GM11168 (cell line): ENCODE measurements at regions not wholly inside any gene's neighbourhood (a gene's known extent, or its start where the extent isn't known, plus 50 kb on each side); places are given as distances from the start of the nearest gene placed in this dataset.

Experiments used
- in situ Hi-C: fragments of 300-500 bp; cut with MboI; formaldehyde crosslinking; loops from one replicate; pipeline ENCODE4 v1.12.0; 2022; ENCODE audit warnings: low sequenced_read_pairs; ENCODE audit not compliant: unreplicated experiment

DNA sequence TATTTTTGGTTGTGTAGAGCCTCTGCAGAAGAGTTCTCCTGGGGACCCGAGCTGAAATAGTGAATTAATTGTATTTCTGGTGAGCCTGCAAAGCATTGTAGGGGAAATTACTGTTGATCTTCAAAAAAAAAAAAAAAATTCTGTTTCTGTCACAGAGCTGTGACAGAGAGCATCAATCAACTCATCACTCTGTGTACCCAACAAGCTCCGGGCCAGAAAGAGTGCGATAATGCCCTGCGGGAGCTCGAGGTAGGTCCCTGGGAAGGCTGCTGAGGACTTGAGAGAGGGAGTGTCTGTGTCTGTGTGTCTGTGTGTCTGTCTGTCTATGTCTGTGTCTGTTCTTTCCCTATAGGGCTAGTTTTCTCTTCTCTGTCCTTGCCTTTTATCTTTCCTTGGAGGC lies 294.4 kb upstream of the TPM1 start:
- in situ Hi-C loops = no loop called here

DNA sequence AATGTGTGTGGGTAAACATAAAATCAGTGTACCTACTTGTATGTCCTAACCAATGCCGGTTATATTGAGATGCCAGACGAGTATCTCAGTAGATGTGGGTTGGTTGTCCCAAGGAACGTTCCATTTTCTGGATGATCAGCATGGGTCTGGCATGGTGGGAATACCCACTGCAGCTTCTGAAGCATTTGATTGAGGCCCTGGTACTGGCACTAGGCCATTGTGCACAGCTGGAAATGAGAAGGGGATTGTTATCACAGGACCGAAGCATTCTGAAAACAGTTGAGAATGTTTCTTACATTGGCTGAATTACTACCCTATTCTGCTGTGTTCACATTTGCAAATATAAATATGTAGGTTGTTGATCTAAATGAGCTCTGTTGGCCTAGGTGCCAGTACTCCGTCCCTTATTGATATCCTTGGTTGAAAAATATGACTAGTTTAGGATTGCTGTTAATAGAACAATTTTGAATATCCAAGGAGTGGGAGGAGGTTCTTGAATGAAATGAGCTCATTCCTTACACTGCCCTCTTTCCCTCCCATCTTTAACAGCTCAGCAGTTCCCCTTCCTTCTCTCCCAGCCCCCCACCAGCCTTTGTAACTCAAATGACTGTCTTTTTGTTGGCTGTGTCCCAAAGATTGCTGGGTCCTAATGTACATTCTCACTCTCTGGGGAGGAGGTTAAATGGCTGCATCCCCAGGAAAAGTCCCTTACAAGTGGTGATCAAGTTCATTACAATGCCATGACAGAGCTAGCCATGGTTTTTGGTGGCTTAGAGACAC lies 293.3 kb upstream of the TPM1 start:
- in situ Hi-C loops = no loop called here

DNA sequence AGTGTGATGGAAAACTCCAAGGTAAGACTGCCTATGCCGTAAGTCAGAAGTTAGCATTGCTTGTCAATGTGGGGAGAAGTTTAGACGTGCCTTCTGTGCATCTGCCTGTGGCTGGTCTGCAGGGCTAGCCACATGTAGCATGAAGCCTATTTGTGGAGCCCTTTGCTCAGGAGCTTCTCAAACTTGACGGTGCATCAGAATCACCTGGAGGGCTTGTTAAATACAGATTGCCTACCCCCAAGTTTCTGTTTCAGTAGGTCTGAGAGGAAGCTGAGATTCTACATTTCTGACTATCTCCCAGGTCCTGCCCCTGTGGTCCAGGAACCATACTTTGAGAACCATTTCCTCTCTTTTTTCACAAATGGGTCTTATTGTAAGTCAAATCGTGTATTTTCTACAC lies 292.1 kb upstream of the TPM1 start:
- in situ Hi-C loops = no loop called here

DNA sequence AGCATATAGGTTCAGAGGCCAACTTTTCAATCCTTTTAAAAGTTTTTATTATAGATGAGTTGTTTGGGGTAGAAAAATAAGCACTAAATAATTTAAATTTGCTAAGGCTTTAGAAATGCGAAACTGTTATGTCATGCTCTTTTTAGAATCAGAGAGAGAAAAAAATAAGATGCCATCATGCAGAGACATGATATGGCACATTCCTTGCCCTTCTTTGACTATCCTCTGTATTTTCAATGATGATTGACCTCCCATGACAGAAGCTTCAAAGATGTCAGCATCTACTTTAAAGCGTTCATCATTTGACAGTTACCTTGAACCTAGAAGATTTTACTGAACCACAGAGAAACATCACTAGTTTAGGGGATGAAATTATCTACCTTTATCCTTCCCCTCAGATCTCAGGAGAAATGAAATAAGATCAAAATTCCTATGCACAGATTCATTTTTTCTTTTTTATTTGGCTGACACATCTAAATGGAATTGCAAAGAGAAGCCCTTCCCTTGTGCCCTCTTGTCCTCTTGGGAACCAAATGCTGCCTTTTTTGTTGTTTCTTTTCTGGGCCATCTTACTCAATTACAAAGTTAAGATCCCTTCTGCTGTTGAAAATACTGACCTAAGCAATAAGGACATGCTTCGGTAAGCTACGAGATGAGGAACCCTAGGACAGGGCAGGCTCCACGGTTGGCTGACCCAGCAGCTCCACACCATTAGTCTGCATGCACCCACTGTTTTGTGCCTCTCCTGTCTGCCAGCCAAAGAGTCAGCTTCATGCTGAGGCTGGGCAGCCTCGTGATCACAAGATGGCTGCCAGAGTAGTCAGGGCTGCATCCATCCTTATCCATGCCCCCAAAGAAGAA lies 289.7 kb upstream of the TPM1 start:
- in situ Hi-C loops = no loop called here

- in situ Hi-C loops = no loop called here
Observed at GRCh38 chr15:62753518-62754221, 288.9 kb upstream of the TPM1 start.

DNA sequence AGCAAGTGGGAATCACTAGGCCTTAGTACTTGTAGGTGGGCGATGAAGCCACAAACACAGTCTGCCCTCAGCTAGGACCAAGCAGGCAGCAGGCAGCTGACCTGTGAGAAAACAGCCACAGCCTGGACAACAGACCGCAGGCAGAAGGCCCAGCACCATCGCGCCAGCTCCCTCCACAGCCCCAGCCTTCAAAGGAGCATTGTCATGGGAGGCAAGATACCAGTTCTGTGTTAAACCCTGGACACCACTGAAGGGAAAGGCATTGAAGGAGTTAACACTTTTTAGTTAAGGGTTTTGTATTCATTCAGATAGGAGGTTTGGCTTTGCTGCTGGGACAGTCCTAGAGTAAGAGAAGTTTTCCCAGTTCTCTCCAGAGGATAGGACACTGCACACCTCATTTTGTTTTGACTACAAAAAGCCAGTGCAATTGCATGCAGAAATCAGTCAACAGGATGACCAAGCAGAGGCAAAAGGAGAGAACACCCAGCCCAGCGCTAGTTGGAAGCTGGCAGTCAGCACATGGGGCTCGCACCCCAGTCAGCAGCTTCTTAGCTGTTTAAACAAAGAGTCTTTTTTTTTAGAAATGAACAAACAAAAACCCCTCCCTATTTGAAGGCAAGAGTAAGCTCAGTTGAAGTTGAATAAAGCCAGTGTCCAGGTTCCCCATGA lies 286.1 kb upstream of the TPM1 start:
- in situ Hi-C loops = no loop called here

DNA sequence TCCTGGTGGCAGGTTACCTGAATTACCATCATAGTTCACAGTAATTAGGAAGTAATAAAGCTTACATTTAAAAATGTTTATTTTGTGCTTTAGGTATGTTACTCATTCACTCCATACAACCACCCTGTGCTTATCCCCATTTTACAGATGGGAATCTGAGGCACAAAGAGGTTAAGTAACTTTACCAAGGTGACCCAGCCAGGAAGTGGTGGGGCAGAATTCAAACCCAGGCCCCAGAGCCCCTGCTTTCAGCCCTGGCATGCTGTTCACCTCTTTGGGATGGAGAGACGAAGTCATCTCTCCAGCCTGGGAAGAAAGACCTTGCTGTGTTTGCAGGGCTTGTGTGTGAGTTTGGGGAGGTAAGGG lies 285.6 kb upstream of the TPM1 start:
- in situ Hi-C loops = no loop called here

GRCh38 chr15:62757535-62757934 lies 285.0 kb upstream of the TPM1 start:
- in situ Hi-C loops = no loop called here

GRCh38 chr15:62758126-62758951 lies 284.2 kb upstream of the TPM1 start:
- in situ Hi-C loops = no loop called here

DNA sequence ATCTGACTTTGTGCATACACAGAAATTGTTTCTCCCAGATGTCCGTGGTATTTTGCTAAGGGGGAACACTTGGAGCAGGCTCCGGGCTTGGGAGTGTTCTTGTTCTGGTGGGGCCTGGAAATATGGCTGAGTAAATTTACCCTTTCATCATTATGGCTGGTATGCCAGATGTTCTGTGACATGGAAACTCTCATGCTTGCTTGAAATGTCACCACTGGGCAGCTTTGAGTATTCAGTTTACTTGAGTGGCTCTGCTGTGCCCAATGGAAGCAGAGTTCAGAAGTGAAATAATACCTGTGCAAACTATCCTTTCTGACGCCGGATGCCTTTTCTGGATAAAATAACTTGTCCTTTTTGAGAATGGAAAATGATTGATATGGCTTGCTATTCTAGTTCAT lies 283.6 kb upstream of the TPM1 start:
- in situ Hi-C loops = no loop called here

GRCh38 chr15:62760538-62760937 lies 282.0 kb upstream of the TPM1 start:
- in situ Hi-C loops = no loop called here

GRCh38 chr15:62765916-62766315 lies 276.6 kb upstream of the TPM1 start:
- in situ Hi-C loops = no loop called here

DNA sequence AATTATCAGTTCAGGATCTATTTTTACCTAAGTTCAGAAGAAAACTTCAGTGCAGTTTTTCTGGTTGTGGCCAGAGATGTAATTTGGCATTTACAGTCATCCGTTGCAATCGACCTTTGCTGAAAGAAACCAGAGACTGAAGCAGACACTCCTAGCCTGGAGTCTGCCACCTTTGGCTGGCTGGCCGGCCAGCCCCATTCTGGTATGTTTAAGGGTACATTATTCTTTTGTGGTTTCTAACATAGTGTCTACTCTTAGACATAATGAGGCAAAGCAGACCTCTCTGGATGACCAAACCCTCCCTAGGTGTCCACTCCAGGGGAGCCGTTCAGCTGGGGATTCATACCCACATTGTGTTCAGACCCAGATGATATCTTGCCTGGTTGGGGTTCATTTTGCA lies 275.9 kb upstream of the TPM1 start:
- in situ Hi-C loops = no loop called here

DNA sequence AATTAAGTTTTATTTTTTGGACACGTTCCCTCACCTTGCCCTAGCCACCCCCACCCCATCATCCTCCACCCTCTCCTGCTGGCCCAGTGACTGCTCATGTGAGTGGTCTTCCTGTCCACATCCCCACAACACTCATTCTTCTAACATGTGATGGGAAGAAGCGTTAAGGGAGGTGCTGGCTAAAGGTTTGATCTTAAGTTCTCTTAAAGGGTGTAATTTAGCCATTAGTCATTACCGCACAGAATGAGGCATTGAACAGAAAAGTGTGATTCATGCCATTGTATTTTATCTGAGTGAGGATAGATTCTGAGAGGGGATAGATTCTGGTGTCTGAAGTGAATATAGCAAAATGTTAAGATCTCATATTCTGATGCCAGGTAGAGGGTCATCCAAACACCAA lies 272.9 kb upstream of the TPM1 start:
- in situ Hi-C loops = no loop called here

GRCh38 chr15:62770111-62770660 lies 272.4 kb upstream of the TPM1 start:
- in situ Hi-C loops = no loop called here

- in situ Hi-C loops = no loop called here
Observed at GRCh38 chr15:62770752-62771151, 271.8 kb upstream of the TPM1 start.

- in situ Hi-C loops = no loop called here
Observed at GRCh38 chr15:62771234-62771633, 271.3 kb upstream of the TPM1 start.

- in situ Hi-C loops = no loop called here
Observed at GRCh38 chr15:62773369-62774165, 269.0 kb upstream of the TPM1 start.

DNA sequence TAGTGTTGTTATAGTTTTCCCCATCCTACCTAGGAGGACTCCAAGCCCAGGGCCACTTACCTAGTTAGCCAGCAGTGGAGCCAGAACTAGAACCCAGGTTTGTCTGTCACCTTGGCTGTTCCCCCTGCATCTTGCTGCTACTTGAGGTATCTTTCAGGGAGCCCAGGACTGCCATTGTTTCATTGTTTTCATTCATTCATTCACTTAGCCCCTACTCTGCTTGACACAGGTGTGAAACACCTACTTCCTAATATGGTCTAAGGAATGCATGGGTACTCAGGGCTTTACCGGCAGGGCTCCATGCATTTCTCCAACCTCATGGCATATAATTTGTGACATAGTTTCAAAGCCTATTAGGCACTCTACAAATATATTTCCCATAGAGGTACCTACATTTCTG lies 266.6 kb upstream of the TPM1 start:
- in situ Hi-C loops = no loop called here
